Activated CD4-positive, alpha-beta T cell treated with anti-CD3 and anti-CD28 coated beads for 4 hours (primary cell): ENCODE measurements at regions not wholly inside any gene's neighbourhood (a gene's known extent, or its start where the extent isn't known, plus 50 kb on each side); places are given as distances from the start of the nearest gene placed in this dataset.

Source experiments
- DNase-seq, 2 donors: peaks; one replicate each; pipeline ENCODE4 v3.0.0-alpha.2; 2020

DNA sequence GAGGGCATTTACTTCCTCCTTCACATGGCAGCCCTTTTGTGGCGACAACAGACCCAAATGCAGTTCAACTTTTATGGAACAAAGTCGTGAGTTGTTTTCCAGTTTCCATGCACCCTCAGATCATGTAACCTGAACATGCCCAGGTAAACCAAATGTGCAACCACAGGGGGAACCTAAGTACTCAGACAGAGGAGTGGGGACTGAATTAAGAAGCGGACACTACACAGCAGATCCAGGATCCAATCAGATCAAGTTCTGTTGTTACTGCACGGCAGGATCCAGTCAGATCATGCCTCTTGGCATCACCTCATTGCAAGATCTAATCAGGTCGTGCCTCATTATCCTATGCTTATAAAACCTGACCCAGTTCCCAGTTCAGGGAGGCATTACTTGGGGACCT is 115.7 kb downstream of the MATN1 start:
- no peak for DNase-seq

DNA sequence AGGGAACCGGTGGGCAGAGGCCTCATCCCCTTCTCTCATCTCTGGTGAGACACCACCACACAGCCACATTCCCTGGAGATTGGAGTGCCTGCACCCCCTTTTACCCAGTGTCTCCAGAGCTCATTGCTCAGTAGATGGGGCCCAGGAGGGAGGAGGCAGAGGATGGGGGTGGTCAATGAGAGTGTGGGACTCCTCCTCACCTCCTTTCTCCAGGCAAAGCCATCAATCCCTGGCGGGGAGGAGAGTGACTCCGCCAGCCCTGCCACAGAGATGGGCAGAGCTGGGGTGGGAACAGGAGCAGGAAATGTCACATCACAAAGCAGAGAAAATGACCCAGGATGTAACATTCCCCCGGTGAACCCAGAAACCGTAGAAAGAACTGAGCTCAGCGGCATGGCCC is 117.2 kb downstream of the MATN1 start:
- no peak for DNase-seq

GRCh38 chr1:30605441-30605920 is 117.9 kb downstream of the MATN1 start:
- no peak for DNase-seq

GRCh38 chr1:30604801-30605440 is 118.5 kb downstream of the MATN1 start:
- no peak for DNase-seq

DNA sequence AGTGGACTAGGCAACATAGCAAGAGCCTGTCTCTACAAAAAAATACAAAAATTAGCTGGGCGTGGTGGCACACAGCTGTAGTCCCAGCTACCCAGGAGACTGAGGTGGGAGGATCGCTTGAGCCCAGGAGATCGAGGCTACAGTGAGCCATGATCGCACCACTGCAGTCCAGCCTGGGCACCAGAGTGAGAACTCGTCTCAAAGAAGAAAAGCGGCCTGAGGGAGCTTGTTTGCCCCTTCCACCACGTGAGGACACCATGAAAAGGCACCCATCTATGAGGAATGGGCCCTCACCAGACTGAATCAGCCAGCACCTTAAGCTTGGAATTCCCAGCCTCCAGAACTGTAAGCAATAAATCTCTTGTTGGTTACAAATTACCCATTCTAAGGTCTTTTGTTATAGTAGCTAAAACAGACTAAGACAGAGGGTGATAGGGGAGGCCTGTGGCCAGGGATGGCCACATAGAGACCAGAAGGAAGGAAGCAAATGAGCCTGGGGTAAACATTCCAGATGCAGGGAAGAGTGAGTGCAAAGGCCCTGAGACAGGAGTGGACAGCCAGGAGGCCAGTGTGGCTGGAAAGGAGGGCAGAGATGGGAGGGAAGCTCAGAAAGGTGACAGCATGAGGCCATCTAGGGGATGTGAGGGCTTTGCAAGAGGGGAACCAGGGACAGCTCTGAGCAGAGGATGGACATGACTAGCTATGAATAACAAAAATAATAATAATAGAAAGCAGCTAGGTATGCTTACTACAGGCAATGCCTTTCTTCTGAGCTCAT is 120.1 kb downstream of the MATN1 start:
- DNase-seq, result no peak

GRCh38 chr1:30601316-30602085 is 121.9 kb downstream of the MATN1 start:
- no peak for DNase-seq

GRCh38 chr1:30600706-30601105 is 122.7 kb downstream of the MATN1 start:
- DNase-seq, result no peak

GRCh38 chr1:30600258-30600657 is 123.1 kb downstream of the MATN1 start:
- DNase-seq, result no peak

GRCh38 chr1:30599721-30600120 is 123.7 kb downstream of the MATN1 start:
- DNase-seq, result no peak

DNA sequence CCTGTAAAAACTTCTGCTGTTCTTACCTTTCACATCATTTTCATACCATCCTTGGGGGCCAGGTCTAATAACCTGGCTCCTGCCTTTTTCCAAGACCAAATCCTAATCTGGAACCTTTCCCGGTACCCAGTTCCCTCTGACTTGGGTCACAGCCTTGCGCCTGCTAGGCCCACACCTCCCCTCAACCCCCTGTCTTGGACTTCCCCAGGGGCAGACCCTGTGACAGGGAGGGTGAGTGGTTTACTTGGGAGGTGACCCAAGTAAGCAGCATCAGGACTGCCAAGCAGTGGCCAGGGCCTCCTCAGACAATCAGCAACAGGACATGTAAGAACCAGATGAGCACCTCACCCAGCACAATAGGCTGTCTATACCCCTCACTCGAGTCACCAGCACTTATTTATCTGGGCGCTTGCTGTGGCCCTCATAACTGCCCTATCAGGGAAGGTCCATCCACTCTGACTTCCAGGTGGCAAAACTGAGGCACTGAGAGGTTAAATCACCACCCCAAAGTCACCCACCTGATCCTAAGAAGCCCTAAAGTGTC is 124.7 kb downstream of the MATN1 start:
- DNase-seq, result no peak

GRCh38 chr1:30597711-30598110 is 125.7 kb downstream of the MATN1 start:
- no peak for DNase-seq

DNA sequence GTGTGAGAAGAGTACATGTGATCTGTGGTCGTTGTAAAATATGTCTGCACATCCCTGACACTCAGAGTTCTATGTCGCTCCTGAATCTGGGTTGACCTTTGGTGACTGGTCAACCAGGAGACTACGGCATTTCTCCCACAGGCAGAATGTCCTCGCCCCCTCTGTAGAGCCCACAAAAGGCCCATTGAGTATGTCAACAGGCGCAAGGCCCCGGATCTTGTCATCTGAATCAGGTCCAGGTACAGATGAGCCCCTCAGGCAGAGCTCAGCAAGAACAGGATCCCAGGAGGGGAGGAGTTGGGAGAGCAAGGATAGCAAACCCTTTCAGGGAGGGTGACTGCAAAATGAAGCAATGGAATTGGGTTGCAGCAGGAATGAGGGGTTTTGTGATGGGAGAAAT is 126.5 kb downstream of the MATN1 start:
- no peak for DNase-seq

- DNase-seq, result no peak
Observed at GRCh38 chr1:30596470-30596869, 126.9 kb downstream of the MATN1 start.

DNA sequence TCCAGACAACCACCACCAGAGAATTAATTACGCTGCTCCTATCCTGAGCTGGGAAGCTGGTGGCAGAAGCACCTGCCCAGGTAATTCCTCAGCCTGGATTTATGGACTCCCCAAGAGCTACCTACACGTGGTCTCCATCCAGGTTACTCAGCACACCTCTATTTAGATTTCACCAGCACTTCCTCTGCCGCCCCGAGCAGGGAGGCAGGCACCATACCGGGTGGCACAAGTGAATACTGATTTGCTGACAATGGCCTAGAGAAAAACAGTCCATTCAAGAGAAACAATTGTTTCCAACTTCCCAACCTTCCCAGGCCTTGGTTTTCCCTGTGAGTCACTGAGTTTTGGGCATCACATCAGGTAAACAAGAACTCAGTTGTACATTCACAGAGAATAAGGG is 134.3 kb downstream of the MATN1 start:
- no peak for DNase-seq

DNA sequence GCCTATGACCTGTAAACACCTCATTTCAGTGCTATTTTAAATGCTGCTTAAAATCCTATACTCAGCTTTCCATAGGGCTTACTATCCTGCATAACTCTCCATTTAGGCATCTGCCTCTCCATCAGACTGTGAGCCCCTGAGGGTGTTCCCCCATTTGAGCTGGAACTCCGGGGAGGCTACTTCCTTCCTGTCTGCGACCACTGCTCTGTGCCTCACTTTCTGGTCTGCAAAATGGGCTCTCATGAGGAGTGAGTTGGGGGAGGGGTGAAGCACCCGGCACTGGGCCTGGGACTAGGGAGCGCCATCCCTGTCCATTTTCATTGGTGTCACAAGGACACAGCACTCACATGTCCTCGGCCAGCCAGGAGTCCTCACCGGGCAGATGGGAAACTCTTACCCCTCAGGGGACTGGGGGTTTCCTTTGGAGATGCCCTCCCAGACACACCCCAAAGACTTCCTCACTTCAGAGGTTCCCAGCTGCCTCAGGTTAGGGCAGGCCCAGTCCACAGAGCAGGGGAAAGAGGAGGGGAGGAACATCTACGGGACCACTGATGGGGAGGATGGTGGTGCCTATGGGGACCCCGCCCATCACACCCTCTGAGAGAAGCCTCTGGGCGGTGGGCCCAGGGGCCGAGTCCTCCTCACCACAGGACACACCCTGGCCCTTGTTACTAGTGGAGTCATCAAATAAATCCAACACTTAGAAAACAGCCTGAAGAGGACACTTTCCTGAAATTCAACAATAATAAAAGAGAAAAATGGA is 134.9 kb downstream of the MATN1 start:
- no peak for DNase-seq

- DNase-seq, result no peak
Observed at GRCh38 chr1:30586671-30587070, 136.7 kb downstream of the MATN1 start.

GRCh38 chr1:30579580-30579979 is 143.8 kb downstream of the MATN1 start:
- DNase-seq, result no peak

GRCh38 chr1:30575066-30575465 is 148.3 kb downstream of the MATN1 start:
- DNase-seq, result no peak

GRCh38 chr1:30572192-30572591 is 151.2 kb downstream of the MATN1 start:
- DNase-seq, result no peak

DNA sequence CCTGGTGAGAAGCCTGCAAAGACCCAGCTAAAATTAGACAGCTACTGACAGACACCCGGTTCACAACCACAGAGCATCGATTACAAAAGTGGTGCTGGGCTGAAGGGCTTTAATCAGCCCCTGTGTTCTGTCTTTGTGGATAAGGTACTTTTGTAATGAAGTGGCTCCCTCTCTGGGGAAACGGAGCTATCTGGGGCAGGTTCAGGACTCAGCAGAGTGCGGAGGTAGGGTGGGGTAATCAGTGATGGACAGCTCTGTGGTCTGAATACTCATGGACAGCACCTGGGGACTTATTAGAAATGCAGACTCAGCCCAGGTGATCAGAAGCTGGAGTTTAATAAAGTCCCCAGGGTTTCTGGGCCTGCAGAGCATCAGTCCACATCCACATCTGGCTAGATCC is 152.0 kb downstream of the MATN1 start:
- DNase-seq, result no peak

DNA sequence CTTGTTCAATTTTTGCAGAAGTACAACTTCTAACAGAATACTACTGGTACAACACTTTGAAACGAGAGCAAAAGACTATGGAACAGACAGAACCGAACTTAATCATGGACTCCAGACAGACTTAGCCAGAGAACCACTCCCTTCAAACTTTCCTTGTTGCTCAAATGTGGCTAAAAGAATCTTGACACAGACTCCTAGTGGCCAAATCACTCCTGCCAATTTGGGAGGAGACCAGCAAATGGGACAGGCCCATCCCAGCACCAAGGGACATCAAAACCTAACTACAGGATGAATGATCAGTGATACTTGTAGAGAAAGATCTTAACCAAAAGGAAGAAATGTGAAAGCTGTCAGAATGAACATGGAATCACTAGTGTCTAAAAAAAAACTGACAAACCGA is 154.0 kb downstream of the MATN1 start:
- DNase-seq, result no peak

GRCh38 chr1:30562559-30562958 is 160.8 kb downstream of the MATN1 start:
- no peak for DNase-seq

GRCh38 chr1:30551603-30552002 is 171.8 kb downstream of the MATN1 start:
- no peak for DNase-seq
